ENCODE measurements at regions not wholly inside any gene's neighbourhood (a gene's known extent, or its start where the extent isn't known, plus 50 kb on each side); places are given as distances from the start of the nearest gene placed in this dataset.

DNA sequence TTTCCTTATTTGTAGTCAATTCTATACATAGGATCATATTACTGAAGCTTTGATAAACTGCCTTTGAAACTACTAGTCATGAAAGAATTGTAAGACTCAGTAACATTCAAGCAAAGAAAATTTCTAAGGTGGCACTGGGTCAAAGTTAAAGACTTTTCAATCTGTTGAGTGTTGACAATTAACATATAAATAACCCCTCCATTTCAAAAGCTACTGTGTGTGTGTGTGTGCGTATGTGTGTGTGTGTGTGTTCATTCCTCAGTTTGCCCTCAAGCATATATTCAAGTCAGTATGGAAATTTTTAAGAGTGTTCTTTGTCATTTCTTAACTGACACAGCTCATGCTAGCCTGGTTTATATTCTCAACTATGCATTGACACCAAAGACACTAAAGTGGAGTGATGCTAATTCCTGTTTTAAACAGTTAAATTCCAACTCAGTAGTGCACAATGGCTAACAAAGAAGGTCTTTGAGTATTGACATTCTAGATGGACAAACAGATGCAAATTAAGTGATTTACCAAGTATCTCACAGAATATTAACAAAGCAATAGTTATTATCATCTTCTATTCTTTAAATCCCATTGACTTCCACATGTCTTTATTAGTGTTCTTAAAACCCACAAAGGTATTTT lies 314.8 kb upstream of the GRM3 start:
- TF ChIP-seq, protein P1, sequence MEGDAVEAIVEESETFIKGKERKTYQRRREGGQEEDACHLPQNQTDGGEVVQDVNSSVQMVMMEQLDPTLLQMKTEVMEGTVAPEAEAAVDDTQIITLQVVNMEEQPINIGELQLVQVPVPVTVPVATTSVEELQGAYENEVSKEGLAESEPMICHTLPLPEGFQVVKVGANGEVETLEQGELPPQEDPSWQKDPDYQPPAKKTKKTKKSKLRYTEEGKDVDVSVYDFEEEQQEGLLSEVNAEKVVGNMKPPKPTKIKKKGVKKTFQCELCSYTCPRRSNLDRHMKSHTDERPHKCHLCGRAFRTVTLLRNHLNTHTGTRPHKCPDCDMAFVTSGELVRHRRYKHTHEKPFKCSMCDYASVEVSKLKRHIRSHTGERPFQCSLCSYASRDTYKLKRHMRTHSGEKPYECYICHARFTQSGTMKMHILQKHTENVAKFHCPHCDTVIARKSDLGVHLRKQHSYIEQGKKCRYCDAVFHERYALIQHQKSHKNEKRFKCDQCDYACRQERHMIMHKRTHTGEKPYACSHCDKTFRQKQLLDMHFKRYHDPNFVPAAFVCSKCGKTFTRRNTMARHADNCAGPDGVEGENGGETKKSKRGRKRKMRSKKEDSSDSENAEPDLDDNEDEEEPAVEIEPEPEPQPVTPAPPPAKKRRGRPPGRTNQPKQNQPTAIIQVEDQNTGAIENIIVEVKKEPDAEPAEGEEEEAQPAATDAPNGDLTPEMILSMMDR (IDR thresholded peaks at IDR 0.05 in 4 of 5, conservative IDR thresholded peaks at IDR 0.05 in 1 of 5): no peak
- TF ChIP-seq POLR2A (IDR thresholded peaks at IDR 0.05): no peak
